C4-2B (cell line): ENCODE measurements at regions not wholly inside any gene's neighbourhood (a gene's known extent, or its start where the extent isn't known, plus 50 kb on each side); places are given as distances from the start of the nearest gene placed in this dataset.

ENCODE experiments used
- CTCF ChIP-seq: fragments of 450-650 bp; conservative IDR thresholded peaks from 2 replicates; pipeline ENCODE4 v1.5.1; 2017; ENCODE audit warnings: mild to moderate bottlenecking
- ZFX ChIP-seq: fragments of 450-650 bp; IDR thresholded peaks from 2 replicates; pipeline ENCODE4 v1.6.1; 2017

- no peak for TF ChIP-seq CTCF
- TF ChIP-seq ZFX: no peak
Observed at GRCh38 chr15:46961795-46962194, 755.5 kb upstream of the SEMA6D start.
